MM.1S (cell line): ENCODE measurements at regions not wholly inside any gene's neighbourhood (a gene's known extent, or its start where the extent isn't known, plus 50 kb on each side); places are given as distances from the start of the nearest gene placed in this dataset.

ENCODE experiments used
- DNase-seq: peaks from one replicate; pipeline ENCODE4 v3.0.0-alpha.2; 2015
- H2AFZ ChIP-seq: fragments of 300-600 bp; sonication (generic); 2 replicates; pipeline ENCODE4 v1.6.0; 2016; ENCODE audit warnings: antibody characterized with exemption, low read length
- H3F3A ChIP-seq: fragments of 300-600 bp; sonication (generic); 2 replicates; pipeline ENCODE4 v1.6.1; 2016; ENCODE audit warnings: mild to moderate bottlenecking, antibody characterized with exemption, low read length, moderate library complexity, mixed read lengths; ENCODE audit not compliant: insufficient read depth
- H3K27ac ChIP-seq: fragments of 300-600 bp; sonication (generic); 2 replicates; pipeline ENCODE4 v1.5.1; 2016; ENCODE audit warnings: mild to moderate bottlenecking, low read length
- H3K27me3 ChIP-seq: fragments of 300-600 bp; sonication (generic); replicated peaks from 2 replicates; pipeline ENCODE4 v1.6.0; 2016; ENCODE audit warnings: low read length; ENCODE audit not compliant: insufficient read depth
- H3K36me3 ChIP-seq: fragments of 300-600 bp; sonication (generic); replicated peaks from 2 replicates; pipeline ENCODE4 v1.6.1; 2016; ENCODE audit warnings: mild to moderate bottlenecking, low read length, mixed read lengths; ENCODE audit not compliant: insufficient read depth
- H3K4me1 ChIP-seq: fragments of 300-600 bp; sonication (generic); 2 replicates; pipeline ENCODE4 v1.6.1; 2016; ENCODE audit warnings: low read length, mixed read lengths
- H3K4me2 ChIP-seq: fragments of 300-600 bp; sonication (generic); 2 replicates; pipeline ENCODE4 v1.6.0; 2016; ENCODE audit warnings: low read depth, low read length
- H3K4me3 ChIP-seq: fragments of 300-600 bp; sonication (generic); 2 replicates; pipeline ENCODE4 v1.5.1; 2016; ENCODE audit warnings: low read length, mixed read lengths
- H3K79me2 ChIP-seq: fragments of 300-600 bp; sonication (generic); 2 replicates; pipeline ENCODE4 v1.6.1; 2016; ENCODE audit warnings: mixed run types, low read length, mixed read lengths
- H3K9ac ChIP-seq: fragments of 300-600 bp; sonication (generic); 2 replicates; pipeline ENCODE4 v1.6.1; 2016; ENCODE audit warnings: low read length, mixed read lengths
- H3K9me2 ChIP-seq: fragments of 300-600 bp; sonication (generic); replicated peaks from 2 replicates; pipeline ENCODE4 v1.6.1; 2016; ENCODE audit warnings: mild to moderate bottlenecking, low read length, mixed read lengths; ENCODE audit not compliant: insufficient read depth
- H3K9me3 ChIP-seq: fragments of 300-600 bp; sonication (generic); replicated peaks from 2 replicates; pipeline ENCODE4 v1.6.1; 2016; ENCODE audit warnings: mild to moderate bottlenecking, low read length, mixed read lengths; ENCODE audit not compliant: insufficient read depth
- H4K20me1 ChIP-seq: fragments of 300-600 bp; sonication (generic); 2 replicates; pipeline ENCODE4 v1.6.1; 2016; ENCODE audit warnings: mild to moderate bottlenecking, low read length, moderate library complexity, mixed read lengths; ENCODE audit not compliant: insufficient read depth
- EZH2 ChIP-seq: fragments of 300-600 bp; sonication (generic); optimal IDR thresholded peaks from 2 replicates; pipeline ENCODE3; 2017; ENCODE audit warnings: low read depth, mild to moderate bottlenecking, antibody characterized with exemption, low read length, mixed read lengths
- EZH2phosphoT487 ChIP-seq: fragments of 300-600 bp; sonication (generic); IDR thresholded peaks from 2 replicates; pipeline ENCODE4 v1.6.1; 2018; ENCODE audit warnings: antibody characterized with exemption, low read length
- TF ChIP-seq, protein P1 (sequence below): fragments of 300-600 bp; sonication (generic); IDR thresholded peaks from 2 replicates; pipeline ENCODE4 v1.5.1; 2016; ENCODE audit warnings: antibody characterized with exemption, low read length, mixed read lengths

DNA sequence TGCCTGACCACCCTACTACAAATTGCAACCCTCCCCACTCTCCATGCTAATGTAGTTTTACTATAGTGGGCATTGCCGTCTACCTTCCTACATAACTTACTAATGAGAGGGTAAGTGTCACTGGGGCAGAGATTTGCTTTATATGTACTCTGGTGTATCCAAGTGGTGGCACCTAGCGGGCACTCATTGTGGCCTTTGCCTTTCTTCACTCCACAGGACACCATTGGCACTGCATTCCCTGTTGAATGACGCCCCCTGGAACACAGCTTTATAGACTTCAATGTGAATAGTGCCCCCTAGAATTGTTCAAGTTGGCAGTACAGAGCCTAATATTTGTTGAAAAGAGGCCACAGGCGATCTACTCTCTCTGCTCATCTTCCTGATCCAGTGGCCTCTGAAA lies 215.8 kb downstream of the MID1IP1 start:
- Histone ChIP-seq H3K27me3 (no peaks in the 10 kb centered on the region), H3K4me3 (no peak overlapping the region), H4K20me1 (no peaks in the 10 kb centered on the region), H3F3A (no peaks in the 10 kb centered on the region), H3K9ac (no peak overlapping the region), H3K4me1 (no peaks in the 10 kb centered on the region), H3K27ac (no peak overlapping the region), H3K9me3 (no peaks in the 10 kb centered on the region), H2AFZ (no peak overlapping the region), H3K36me3 (no peaks in the 10 kb centered on the region), H3K4me2 (no peak overlapping the region), H3K9me2 (no peaks in the 10 kb centered on the region), H3K79me2 (no peaks in the 10 kb centered on the region)
- TF ChIP-seq, protein P1, sequence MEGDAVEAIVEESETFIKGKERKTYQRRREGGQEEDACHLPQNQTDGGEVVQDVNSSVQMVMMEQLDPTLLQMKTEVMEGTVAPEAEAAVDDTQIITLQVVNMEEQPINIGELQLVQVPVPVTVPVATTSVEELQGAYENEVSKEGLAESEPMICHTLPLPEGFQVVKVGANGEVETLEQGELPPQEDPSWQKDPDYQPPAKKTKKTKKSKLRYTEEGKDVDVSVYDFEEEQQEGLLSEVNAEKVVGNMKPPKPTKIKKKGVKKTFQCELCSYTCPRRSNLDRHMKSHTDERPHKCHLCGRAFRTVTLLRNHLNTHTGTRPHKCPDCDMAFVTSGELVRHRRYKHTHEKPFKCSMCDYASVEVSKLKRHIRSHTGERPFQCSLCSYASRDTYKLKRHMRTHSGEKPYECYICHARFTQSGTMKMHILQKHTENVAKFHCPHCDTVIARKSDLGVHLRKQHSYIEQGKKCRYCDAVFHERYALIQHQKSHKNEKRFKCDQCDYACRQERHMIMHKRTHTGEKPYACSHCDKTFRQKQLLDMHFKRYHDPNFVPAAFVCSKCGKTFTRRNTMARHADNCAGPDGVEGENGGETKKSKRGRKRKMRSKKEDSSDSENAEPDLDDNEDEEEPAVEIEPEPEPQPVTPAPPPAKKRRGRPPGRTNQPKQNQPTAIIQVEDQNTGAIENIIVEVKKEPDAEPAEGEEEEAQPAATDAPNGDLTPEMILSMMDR, result no peak
- no peak for TF ChIP-seq EZH2
- no peak for TF ChIP-seq EZH2phosphoT487
- DNase-seq, result no peak

DNA sequence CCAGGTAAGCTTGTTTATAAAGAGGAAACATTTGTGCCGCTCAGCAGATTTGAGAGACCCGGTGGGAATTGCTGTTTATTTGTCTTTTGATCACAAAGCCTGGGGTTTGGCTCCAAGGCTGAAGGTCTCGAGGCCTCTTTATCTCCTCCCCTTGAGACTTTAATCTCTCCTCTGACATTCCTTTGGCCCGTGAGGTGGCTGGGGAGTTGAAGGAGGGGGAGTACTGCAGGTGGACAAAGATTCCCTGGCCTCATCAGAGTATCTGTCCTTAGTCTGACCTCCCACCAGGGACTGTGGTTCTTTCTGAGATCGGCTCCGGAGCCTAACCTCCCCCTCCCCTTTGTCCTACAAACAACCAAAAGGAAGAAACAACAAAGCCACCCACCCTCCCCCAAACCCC lies 216.5 kb downstream of the MID1IP1 start:
- H3F3A ChIP-seq, result no peaks in the 10 kb centered on the region
- H3K27me3 ChIP-seq, result no peaks in the 10 kb centered on the region
- TF ChIP-seq, protein P1, result no peak
- no peak for TF ChIP-seq EZH2phosphoT487
- TF ChIP-seq EZH2, result no peak
- no peak overlapping the region for H2AFZ ChIP-seq
- H3K4me3 ChIP-seq, result no peak overlapping the region
- no peak overlapping the region for H3K27ac ChIP-seq
- H4K20me1 ChIP-seq, result no peaks in the 10 kb centered on the region
- no peak for DNase-seq
- H3K4me2 ChIP-seq, result no peak overlapping the region
- no peaks in the 10 kb centered on the region for H3K9me2 ChIP-seq
- H3K9me3 ChIP-seq, result no peaks in the 10 kb centered on the region
- no peaks in the 10 kb centered on the region for H3K4me1 ChIP-seq
- H3K36me3 ChIP-seq, result no peaks in the 10 kb centered on the region
- no peak overlapping the region for H3K9ac ChIP-seq
- no peaks in the 10 kb centered on the region for H3K79me2 ChIP-seq

DNA sequence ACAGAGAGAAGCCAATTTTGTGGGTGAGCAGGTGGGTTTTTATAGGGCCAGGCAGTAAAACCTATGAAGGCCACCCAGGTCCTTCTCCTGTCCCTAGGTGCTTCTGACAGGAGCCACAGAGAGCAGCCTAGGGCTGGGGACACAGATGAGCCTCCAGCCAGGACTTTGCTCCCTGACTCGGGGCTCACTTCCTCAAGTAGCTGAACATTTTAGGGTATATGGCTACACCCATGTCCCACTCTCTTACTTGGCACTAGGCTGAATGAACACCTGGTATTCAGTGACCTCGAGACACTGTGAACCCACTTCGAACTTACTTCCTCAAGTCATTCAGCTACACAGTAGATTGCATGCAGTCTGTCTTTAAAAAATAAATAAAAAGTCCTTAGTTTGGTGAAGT lies 217.3 kb downstream of the MID1IP1 start:
- no peak for TF ChIP-seq EZH2
- TF ChIP-seq, protein P1, result no peak
- no peak for TF ChIP-seq EZH2phosphoT487
- Histone ChIP-seq H2AFZ (no peak overlapping the region), H3F3A (no peaks in the 10 kb centered on the region), H3K9me3 (no peaks in the 10 kb centered on the region), H3K9ac (no peak overlapping the region), H4K20me1 (no peaks in the 10 kb centered on the region), H3K27me3 (no peaks in the 10 kb centered on the region), H3K36me3 (no peaks in the 10 kb centered on the region), H3K4me3 (no peak overlapping the region), H3K4me1 (no peaks in the 10 kb centered on the region), H3K27ac (no peak overlapping the region), H3K79me2 (no peaks in the 10 kb centered on the region), H3K9me2 (no peaks in the 10 kb centered on the region), H3K4me2 (no peak overlapping the region)
- no peak for DNase-seq
